Glutamatergic neuron (in vitro differentiated cells): ENCODE measurements at regions not wholly inside any gene's neighbourhood (a gene's known extent, or its start where the extent isn't known, plus 50 kb on each side); places are given as distances from the start of the nearest gene placed in this dataset.

Experiments
- DNase-seq: peaks from one replicate; pipeline ENCODE4 v3.0.0; 2022
- H3K27ac Mint-ChIP-seq: one replicate; pipeline ENCODE4 v1.8.0; 2020; ENCODE audit warnings: mild to moderate bottlenecking, mixed read lengths, inconsistent platforms; ENCODE audit not compliant: unreplicated experiment
- H3K27me3 Mint-ChIP-seq: one replicate; pipeline ENCODE4 v1.8.0; 2020; ENCODE audit warnings: mild to moderate bottlenecking, moderate library complexity, mixed read lengths, inconsistent platforms; ENCODE audit not compliant: unreplicated experiment
- H3K36me3 Mint-ChIP-seq: one replicate; pipeline ENCODE4 v1.8.0; 2020; ENCODE audit warnings: mild to moderate bottlenecking, mixed read lengths, inconsistent platforms; ENCODE audit not compliant: unreplicated experiment
- H3K4me1 Mint-ChIP-seq: one replicate; pipeline ENCODE4 v1.8.0; 2020; ENCODE audit warnings: mild to moderate bottlenecking, low read depth, mixed read lengths, inconsistent platforms; ENCODE audit not compliant: unreplicated experiment
- H3K4me3 Mint-ChIP-seq: one replicate; pipeline ENCODE4 v1.8.0; 2020; ENCODE audit warnings: mild to moderate bottlenecking, mixed read lengths, inconsistent platforms; ENCODE audit not compliant: unreplicated experiment
- H3K9me3 Mint-ChIP-seq: one replicate; pipeline ENCODE4 v1.8.0; 2020; ENCODE audit warnings: mild to moderate bottlenecking, moderate library complexity, mixed read lengths, inconsistent platforms; ENCODE audit not compliant: unreplicated experiment
- CTCF ChIP-seq: fragments of 200-600 bp; sonication (generic); IDR thresholded peaks from one replicate; pipeline ENCODE4 v1.5.0; 2021; ENCODE audit not compliant: partially characterized antibody, unreplicated experiment

GRCh38 chr18:22607284-22607635, 189.5 kb upstream of the CTAGE1 start:
- H3K4me1 Mint-ChIP-seq: no peaks in the 10 kb centered on the region
- H3K27ac Mint-ChIP-seq: no peak overlapping the region

GRCh38 chr18:22608847-22609246, 191.1 kb upstream of the CTAGE1 start:
- Mint-ChIP-seq H3K9me3 (peaks cover 3% of the 10 kb centered on the region), H3K27ac (no peak overlapping the region)

More at GRCh38 chr18:22607284-22607635, 189.5 kb upstream of the CTAGE1 start:
- H3K36me3 Mint-ChIP-seq: no peaks in the 10 kb centered on the region
- no peak overlapping the region for H3K4me3 Mint-ChIP-seq
- DNase-seq: no peak
- H3K27me3 Mint-ChIP-seq: no peaks in the 10 kb centered on the region
- TF ChIP-seq CTCF: no peak
- peaks cover 3% of the 10 kb centered on the region for H3K9me3 Mint-ChIP-seq

GRCh38 chr18:22609642-22610041, 191.9 kb upstream of the CTAGE1 start:
- no peak for DNase-seq
- no peak overlapping the region for H3K27ac Mint-ChIP-seq
- H3K4me3 Mint-ChIP-seq: no peak overlapping the region
- TF ChIP-seq CTCF: no peak
- peaks cover 3% of the 10 kb centered on the region for H3K9me3 Mint-ChIP-seq
- no peaks in the 10 kb centered on the region for H3K4me1 Mint-ChIP-seq
- no peaks in the 10 kb centered on the region for H3K27me3 Mint-ChIP-seq
- H3K36me3 Mint-ChIP-seq: no peaks in the 10 kb centered on the region

More at GRCh38 chr18:22608847-22609246, 191.1 kb upstream of the CTAGE1 start:
- no peaks in the 10 kb centered on the region for H3K27me3 Mint-ChIP-seq
- no peak overlapping the region for H3K4me3 Mint-ChIP-seq
- no peaks in the 10 kb centered on the region for H3K4me1 Mint-ChIP-seq
- TF ChIP-seq CTCF: no peak
- DNase-seq: no peak
- H3K36me3 Mint-ChIP-seq: no peaks in the 10 kb centered on the region

GRCh38 chr18:22613058-22613690, 195.5 kb upstream of the CTAGE1 start:
- Mint-ChIP-seq H3K9me3 (no peaks in the 10 kb centered on the region), H3K27ac (no peak overlapping the region), H3K4me1 (no peaks in the 10 kb centered on the region), H3K36me3 (no peaks in the 10 kb centered on the region), H3K27me3 (no peaks in the 10 kb centered on the region), H3K4me3 (no peak overlapping the region)
- no peak for TF ChIP-seq CTCF
- DNase-seq: no peak

- no peaks in the 10 kb centered on the region for H3K36me3 Mint-ChIP-seq
- H3K4me3 Mint-ChIP-seq: no peak overlapping the region
- no peak overlapping the region for H3K27ac Mint-ChIP-seq
- no peaks in the 10 kb centered on the region for H3K27me3 Mint-ChIP-seq
- no peak for DNase-seq
- no peaks in the 10 kb centered on the region for H3K4me1 Mint-ChIP-seq
- TF ChIP-seq CTCF: no peak
- H3K9me3 Mint-ChIP-seq: no peaks in the 10 kb centered on the region
Observed at GRCh38 chr18:22613788-22614187, 196.1 kb upstream of the CTAGE1 start.
